HG02642 (cell line): ENCODE measurements at regions not wholly inside any gene's neighbourhood (a gene's known extent, or its start where the extent isn't known, plus 50 kb on each side); places are given as distances from the start of the nearest gene placed in this dataset.
A peak's percentile ranks its signal among the peaks of the same experiment; 100 is the strongest.
"Not testable (repeated sequence)": the region's sequence is repeated elsewhere in the genome, so short reads cannot be mapped to it uniquely, and the experiment has no call there.

Source experiments
- ATAC-seq: cut with Tn5 transposase; IDR thresholded peaks from one replicate; pipeline ENCODE4 v1.9.1; 2021; ENCODE audit warnings: mild to moderate bottlenecking; ENCODE audit not compliant: unreplicated experiment, poor library complexity

DNA sequence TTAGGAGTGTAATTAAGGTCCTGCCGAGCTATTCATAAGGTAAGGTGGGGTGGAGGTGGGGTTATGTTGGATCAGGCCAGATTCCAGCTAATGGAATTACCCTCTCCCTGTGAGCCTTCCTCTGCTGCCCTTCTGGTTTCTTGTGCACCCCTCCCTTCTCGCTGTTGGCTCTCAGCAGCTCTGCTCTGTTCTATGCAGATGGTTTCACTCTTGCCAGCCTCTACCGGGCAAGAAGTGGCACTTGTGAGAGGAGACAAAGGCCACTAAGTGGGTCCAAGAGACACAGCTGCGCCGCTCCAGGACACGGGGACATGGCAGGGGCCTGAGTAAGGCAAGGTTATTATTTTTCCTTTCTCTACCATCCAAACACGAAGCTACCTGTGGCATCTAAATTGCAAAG lies 334.4 kb downstream of the EMP1 start:
- ATAC-seq, result no peak

- not testable (repeated sequence) for ATAC-seq
Observed at GRCh38 chr12:13526185-13526921, 329.8 kb downstream of the EMP1 start.

DNA sequence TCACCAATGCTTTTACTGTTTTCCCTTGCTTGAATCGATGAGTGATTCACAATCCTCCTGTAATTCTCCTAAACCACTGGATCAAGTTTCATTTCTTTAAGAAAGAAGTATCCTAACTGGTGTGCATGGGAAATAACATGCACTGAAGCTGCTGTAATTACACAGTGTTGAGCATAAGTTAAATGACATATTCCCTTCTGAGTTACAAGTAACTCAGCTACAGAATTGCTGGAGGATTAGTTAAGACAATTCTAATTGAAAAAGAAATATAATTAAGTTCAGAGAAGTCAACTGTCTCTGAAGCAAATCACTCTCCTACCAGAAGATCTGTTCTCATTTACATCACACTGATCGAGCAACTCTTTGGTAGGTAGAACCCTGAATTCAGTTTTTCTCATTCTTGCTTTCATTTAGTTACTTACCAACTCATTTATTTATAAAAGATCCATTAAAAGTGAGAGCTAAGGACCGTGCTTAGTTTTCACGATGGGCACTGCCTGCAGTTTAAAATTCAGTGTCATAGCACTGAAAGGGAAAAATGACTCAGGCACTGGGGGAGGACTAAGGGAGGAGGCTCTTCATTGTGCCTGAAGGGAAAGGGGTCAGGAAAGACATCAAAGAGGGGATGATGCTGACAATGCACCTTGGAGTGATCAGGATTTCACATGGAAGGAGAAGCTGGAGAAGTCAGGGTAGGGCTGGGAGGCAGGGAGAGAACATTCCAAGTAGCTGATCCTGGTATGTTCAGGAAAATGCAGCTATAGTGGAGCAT lies 327.2 kb downstream of the EMP1 start:
- no peak for ATAC-seq

DNA sequence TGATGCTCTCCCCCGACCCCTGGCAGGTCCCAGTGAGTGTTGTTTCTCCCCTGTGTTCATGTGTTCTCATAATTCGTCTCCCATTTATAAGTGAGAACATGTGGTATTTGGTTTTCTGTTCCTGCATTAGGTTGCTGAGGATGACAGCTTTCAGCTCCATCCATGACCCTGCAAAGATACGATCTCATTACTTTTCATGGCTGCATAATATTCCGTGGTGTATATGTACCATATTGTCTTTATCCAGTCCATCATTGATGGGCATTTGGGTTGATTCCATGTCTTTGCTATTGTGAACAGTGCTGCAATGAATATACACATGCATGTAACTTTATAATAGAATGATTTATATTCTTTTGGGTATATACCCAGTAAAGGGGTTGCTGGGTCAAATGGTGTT lies 321.5 kb downstream of the EMP1 start:
- ATAC-seq, result not testable (repeated sequence)

GRCh38 chr12:13509740-13510139 lies 313.2 kb downstream of the EMP1 start:
- ATAC-seq, result no peak

DNA sequence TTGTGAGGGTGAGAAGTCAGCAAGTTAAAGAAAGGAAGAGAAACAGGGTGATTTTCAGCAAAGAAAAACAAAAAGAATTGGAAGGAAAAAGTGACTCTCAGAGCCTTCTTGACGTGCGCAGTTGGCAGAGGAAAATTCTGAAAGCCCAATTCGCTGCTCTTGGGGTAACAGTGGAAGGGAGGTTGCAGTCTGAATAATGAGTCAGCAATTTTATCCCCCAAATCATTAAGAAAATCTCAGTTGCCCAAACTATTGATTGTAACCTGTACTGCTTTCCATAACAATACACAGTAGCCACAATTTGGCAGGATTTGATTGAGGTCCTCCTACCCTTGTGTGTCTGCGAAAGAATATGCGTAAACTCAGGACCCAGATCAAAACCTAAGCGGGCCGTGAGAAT lies 309.1 kb downstream of the EMP1 start:
- no peak for ATAC-seq

DNA sequence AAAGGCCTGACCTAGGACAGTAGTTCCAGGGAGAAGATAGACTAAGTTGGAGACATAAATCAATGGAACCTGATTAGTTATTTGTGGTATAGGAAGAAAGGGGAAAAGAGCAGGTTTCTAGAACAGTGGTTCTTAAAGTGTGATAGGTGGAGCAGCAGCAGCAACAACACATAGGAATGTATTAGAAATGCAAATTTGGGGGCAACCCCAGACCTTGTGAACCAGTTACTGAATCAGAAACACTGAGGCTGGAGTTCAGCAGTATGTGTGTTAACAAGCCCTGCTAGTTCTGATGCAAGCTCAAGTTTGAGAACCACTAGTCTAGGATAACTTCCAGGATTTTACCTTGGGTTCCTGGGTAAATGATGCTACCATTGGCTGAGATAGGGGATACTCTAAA lies 308.7 kb downstream of the EMP1 start:
- ATAC-seq, result no peak

- ATAC-seq, result no peak
Observed at GRCh38 chr12:13504736-13505135, 308.2 kb downstream of the EMP1 start.

DNA sequence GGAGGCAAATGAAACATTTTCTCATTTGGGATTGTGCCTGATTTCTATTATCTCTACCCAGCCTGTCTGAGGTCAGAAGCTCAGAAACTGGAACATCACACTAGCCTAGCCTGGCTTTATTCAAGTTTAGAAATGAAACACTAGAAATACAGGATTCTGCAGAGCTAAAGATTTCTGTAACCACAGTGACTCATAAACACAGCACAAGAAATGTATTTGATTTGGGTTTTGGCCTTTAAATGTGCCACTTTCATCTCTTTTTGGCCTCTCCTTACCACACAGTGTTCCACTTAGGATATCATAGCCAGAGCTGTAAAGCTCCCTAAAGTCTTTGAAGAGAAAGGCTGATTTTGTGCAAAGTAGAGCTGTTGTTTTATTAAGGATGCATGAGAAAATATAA lies 307.5 kb downstream of the EMP1 start:
- no peak for ATAC-seq

- ATAC-seq, result no peak
Observed at GRCh38 chr12:13503094-13503835, 306.7 kb downstream of the EMP1 start.

GRCh38 chr12:13499008-13499407 lies 302.5 kb downstream of the EMP1 start:
- ATAC-seq, result no peak

DNA sequence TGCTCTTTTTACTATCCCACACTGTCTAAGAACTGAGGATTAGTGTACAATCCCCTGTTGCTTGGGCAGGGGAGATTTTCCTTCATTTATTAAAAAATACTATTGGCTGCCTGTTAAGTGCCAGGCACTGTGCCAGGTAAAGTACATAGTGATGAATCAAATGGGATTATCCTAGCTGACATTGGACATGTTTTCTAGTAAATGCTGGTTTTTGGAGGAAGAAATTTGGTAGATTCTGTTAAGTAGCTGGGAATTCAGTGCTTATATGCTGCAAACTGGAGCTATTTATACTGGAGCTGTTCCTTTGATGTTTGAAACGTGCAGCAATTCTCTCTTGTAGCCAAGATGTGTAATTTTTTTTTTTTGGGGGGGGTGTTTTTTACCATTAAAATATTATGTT lies 299.6 kb downstream of the EMP1 start:
- ATAC-seq, result no peak

- ATAC-seq, result no peak
Observed at GRCh38 chr12:13489246-13489645, 292.7 kb downstream of the EMP1 start.

DNA sequence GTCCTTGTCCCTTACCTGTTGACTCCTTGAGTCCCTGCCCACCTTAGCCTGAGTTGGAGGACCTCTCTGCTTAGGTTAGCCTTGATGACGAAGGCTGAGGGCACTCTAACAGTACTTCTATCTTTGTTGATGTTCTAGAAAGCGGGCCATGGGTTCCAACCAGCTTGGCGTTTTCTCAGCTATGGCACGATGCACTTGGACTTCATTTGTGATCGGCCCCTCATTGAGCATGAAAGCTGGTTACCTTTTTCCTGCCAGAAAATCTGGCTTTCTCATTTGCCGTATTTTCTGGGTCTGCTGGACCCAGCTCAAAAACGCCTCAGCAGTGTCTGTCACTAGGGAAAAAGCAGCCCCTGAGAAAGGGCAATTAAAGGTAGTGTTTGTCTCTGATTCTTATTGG lies 290.8 kb downstream of the EMP1 start:
- ATAC-seq, result no peak

GRCh38 chr12:13486794-13487193 lies 290.3 kb downstream of the EMP1 start:
- no peak for ATAC-seq

DNA sequence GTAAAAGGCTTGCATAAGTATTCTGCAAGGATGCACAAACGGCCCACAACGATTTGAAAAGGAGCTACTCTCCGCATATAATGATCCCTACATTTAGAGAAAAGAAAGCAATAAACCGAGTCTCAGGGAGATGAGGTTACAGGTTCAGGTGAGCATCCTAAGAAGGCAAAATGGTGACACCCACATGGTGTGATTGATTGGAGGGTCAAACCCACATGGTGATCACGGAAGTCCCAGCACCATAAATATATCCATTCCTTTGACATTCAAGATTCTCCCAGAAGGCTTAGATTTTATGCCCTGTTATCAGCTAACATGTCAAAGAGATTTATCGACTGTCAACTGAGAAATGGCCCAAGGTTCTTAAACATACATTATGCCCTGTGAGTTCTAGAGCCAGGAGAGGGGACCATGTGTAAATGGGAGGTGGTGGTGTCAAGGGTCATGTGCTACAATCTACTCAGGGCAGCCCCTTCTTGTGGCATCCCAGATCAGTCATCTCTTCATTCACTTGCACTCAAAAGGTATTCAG lies 282.2 kb downstream of the EMP1 start:
- no peak for ATAC-seq

DNA sequence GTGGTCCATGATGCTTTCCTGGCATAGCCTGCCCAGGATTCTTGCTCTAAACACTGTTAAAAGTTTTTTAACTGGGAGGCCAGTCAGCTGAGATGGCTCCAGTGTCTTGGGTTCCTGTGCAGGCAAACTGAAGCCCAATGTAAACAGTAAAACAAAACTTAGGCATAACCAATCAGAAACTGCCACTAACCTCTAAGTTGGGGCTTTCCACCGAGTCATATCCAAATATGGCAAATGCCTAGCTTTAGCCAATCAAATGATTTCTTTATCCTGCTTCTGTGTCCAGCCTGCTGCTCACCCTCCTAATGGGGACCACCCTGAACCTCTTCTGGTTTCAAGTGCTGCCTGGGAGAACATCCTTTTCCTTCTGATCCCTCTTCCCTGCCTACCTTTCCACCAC lies 277.9 kb downstream of the EMP1 start:
- ATAC-seq, result no peak

GRCh38 chr12:13472690-13473089 lies 276.2 kb downstream of the EMP1 start:
- peak; percentile 93 for ATAC-seq

DNA sequence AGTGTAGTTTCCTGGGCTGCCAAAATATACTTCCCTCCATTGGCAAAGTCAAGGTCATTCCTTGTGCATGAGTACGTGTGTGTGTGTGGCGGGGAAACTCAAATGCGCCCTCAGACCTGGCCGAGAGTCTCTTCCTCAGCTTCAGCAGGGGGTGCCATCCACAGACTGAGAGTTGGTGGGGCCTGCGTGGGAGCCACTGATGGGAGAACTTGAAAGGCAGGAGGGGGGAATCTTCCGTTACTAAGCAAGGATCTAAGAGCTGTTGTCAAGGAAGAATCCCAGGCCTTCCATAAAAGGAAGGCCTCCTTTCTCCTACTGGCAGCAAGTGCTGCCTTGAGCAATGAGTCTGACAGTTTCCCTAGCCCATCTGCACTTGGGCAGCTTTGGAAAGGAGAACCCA lies 274.9 kb downstream of the EMP1 start:
- ATAC-seq, result no peak

DNA sequence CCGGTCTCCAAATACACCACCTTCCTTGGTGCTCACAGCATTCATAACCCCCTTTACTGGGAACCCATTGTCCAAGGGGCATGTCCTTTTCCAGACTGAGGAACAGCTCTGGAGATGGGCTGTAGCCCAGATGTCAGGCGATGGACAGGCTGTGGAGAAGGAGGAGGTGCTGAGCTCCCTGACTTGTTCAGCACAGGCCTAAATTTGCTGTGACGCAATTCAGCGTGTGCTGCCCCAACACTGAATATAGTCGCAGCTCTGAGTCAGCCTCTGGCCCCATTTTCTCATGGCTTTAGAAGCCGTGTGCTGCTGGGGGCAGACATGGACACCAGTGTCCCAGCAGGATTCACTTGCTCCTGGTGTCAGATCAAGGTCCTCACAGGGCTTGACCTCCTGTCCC lies 269.1 kb downstream of the EMP1 start:
- ATAC-seq, result no peak

- ATAC-seq, result no peak
Observed at GRCh38 chr12:13463189-13463588, 266.7 kb downstream of the EMP1 start.
